ENCODE measurements at regions not wholly inside any gene's neighbourhood (a gene's known extent, or its start where the extent isn't known, plus 50 kb on each side); places are given as distances from the start of the nearest gene placed in this dataset.

- Histone ChIP-seq H3K4me1 (ENCODE audit: insufficient read depth, low read length) (no peaks in the 10 kb centered on the region), H2AFZ (ENCODE audit: low read length) (no peak overlapping the region), H3K27ac (ENCODE audit: low read depth, low read length) (no peak overlapping the region), H3K4me3 (ENCODE audit: insufficient read depth, low read length) (no peak overlapping the region), H3K9me3 (ENCODE audit: low read depth, low read length) (no peaks in the 10 kb centered on the region), H3K36me3 (ENCODE audit: insufficient read depth, low read length) (no peaks in the 10 kb centered on the region), H3K79me2 (ENCODE audit: insufficient read depth, low read length) (no peaks in the 10 kb centered on the region), H3K27me3 (ENCODE audit: insufficient read depth, low read length) (no peaks in the 10 kb centered on the region), H3K4me2 (ENCODE audit: insufficient read depth, low read length) (no peak overlapping the region), H4K20me1 (ENCODE audit: insufficient read depth, low read length) (no peaks in the 10 kb centered on the region)
- no peak for TF ChIP-seq CTCF (IDR thresholded peaks at IDR 0.05; ENCODE audit: extremely low read depth, low read depth, low read length)
- DNase-seq (ENCODE audit: insufficient read length, low spot score, missing footprints): no peak
Observed at GRCh38 chr13:66036024-66036614, 1194.0 kb downstream of the PCDH9 start.

GRCh38 chr13:66033924-66034323, 1196.2 kb downstream of the PCDH9 start:
- H2AFZ ChIP-seq (ENCODE audit: low read length): no peak overlapping the region
- no peak overlapping the region for H3K27ac ChIP-seq (ENCODE audit: low read depth, low read length)
- no peak overlapping the region for H3K4me3 ChIP-seq (ENCODE audit: insufficient read depth, low read length)
- no peaks in the 10 kb centered on the region for H3K4me1 ChIP-seq (ENCODE audit: insufficient read depth, low read length)
- DNase-seq (ENCODE audit: insufficient read length, low spot score, missing footprints): no peak
- H3K36me3 ChIP-seq (ENCODE audit: insufficient read depth, low read length): no peaks in the 10 kb centered on the region
- no peaks in the 10 kb centered on the region for H3K27me3 ChIP-seq (ENCODE audit: insufficient read depth, low read length)
- no peaks in the 10 kb centered on the region for H3K79me2 ChIP-seq (ENCODE audit: insufficient read depth, low read length)
- no peak for TF ChIP-seq CTCF (IDR thresholded peaks at IDR 0.05; ENCODE audit: extremely low read depth, low read depth, low read length)
- H3K4me2 ChIP-seq (ENCODE audit: insufficient read depth, low read length): no peak overlapping the region
- H3K9me3 ChIP-seq (ENCODE audit: low read depth, low read length): no peaks in the 10 kb centered on the region
- no peaks in the 10 kb centered on the region for H4K20me1 ChIP-seq (ENCODE audit: insufficient read depth, low read length)

GRCh38 chr13:66021846-66022245, 1208.3 kb downstream of the PCDH9 start:
- DNase-seq (ENCODE audit: insufficient read length, low spot score, missing footprints): no peak
- H2AFZ ChIP-seq (ENCODE audit: low read length): no peak overlapping the region
- no peak overlapping the region for H3K4me2 ChIP-seq (ENCODE audit: insufficient read depth, low read length)
- no peaks in the 10 kb centered on the region for H3K27me3 ChIP-seq (ENCODE audit: insufficient read depth, low read length)
- H3K27ac ChIP-seq (ENCODE audit: low read depth, low read length): no peak overlapping the region
- no peaks in the 10 kb centered on the region for H3K9me3 ChIP-seq (ENCODE audit: low read depth, low read length)
- no peaks in the 10 kb centered on the region for H3K79me2 ChIP-seq (ENCODE audit: insufficient read depth, low read length)
- TF ChIP-seq CTCF (IDR thresholded peaks at IDR 0.05; ENCODE audit: extremely low read depth, low read depth, low read length): no peak
- no peak overlapping the region for H3K4me3 ChIP-seq (ENCODE audit: insufficient read depth, low read length)
- no peaks in the 10 kb centered on the region for H4K20me1 ChIP-seq (ENCODE audit: insufficient read depth, low read length)
- no peaks in the 10 kb centered on the region for H3K4me1 ChIP-seq (ENCODE audit: insufficient read depth, low read length)
- H3K36me3 ChIP-seq (ENCODE audit: insufficient read depth, low read length): no peaks in the 10 kb centered on the region

GRCh38 chr13:66014771-66015170, 1215.4 kb downstream of the PCDH9 start:
- Histone ChIP-seq H3K4me1 (ENCODE audit: insufficient read depth, low read length) (no peaks in the 10 kb centered on the region), H2AFZ (ENCODE audit: low read length) (no peak overlapping the region), H3K36me3 (ENCODE audit: insufficient read depth, low read length) (no peaks in the 10 kb centered on the region), H3K4me2 (ENCODE audit: insufficient read depth, low read length) (no peak overlapping the region), H3K79me2 (ENCODE audit: insufficient read depth, low read length) (no peaks in the 10 kb centered on the region), H4K20me1 (ENCODE audit: insufficient read depth, low read length) (no peaks in the 10 kb centered on the region), H3K9me3 (ENCODE audit: low read depth, low read length) (no peaks in the 10 kb centered on the region), H3K27ac (ENCODE audit: low read depth, low read length) (no peak overlapping the region), H3K4me3 (ENCODE audit: insufficient read depth, low read length) (no peak overlapping the region), H3K27me3 (ENCODE audit: insufficient read depth, low read length) (no peaks in the 10 kb centered on the region)
- no peak for TF ChIP-seq CTCF (IDR thresholded peaks at IDR 0.05; ENCODE audit: extremely low read depth, low read depth, low read length)
- DNase-seq (ENCODE audit: insufficient read length, low spot score, missing footprints): no peak

Data from osteoblast (primary cell).